H1 (cell line): ENCODE measurements at regions not wholly inside any gene's neighbourhood (a gene's known extent, or its start where the extent isn't known, plus 50 kb on each side); places are given as distances from the start of the nearest gene placed in this dataset.

Source experiments
- CTCF ChIA-PET: fragments of 300-600 bp; sonication (Branson Sonifier 250); formaldehyde crosslinking; loops from one replicate; lab custom pipeline; 2021; ENCODE audit not compliant: partially characterized antibody; lab: Charles Lee
- POLR2A ChIA-PET: fragments of 300-600 bp; sonication (Branson Sonifier 250); formaldehyde crosslinking; loops from one replicate; lab custom pipeline; 2021; ENCODE audit warnings: inconsistent platforms; ENCODE audit not compliant: partially characterized antibody; lab: Charles Lee
- DNase-seq, 2 experiments: peaks; one replicate each; pipeline versions ENCODE4 v3.0.0 to v3.0.0-alpha.2; 2010 to 2022; ENCODE audit warnings: low spot score in 2 of 2, low read depth in 1 of 2, mixed read lengths in 1 of 2
- FAIRE-seq: peaks from 2 replicates; lab custom pipeline; 2011; peaks lifted over from hg19 to GRCh38; lab: Jason Lieb, UNC
- H2AFZ ChIP-seq: 2 replicates; pipeline ENCODE4 v1.8.1; 2012; ENCODE audit warnings: low read length, inconsistent platforms
- H2AK5ac ChIP-seq: 2 replicates; pipeline ENCODE4 v1.6.1; 2013; ENCODE audit warnings: low read depth, low read length
- H2BK120ac ChIP-seq: replicated peaks from 2 replicates; pipeline ENCODE3; 2013; ENCODE audit warnings: low read depth, low read length, inconsistent platforms
- H2BK12ac ChIP-seq: 2 replicates; pipeline ENCODE4 v1.6.1; 2013; ENCODE audit warnings: low read depth, low read length
- H2BK15ac ChIP-seq: 2 replicates; pipeline ENCODE4 v1.6.1; 2013; ENCODE audit warnings: low read length
- H2BK20ac ChIP-seq: 2 replicates; pipeline ENCODE4 v1.6.1; 2013; ENCODE audit warnings: low read length
- H2BK5ac ChIP-seq: 2 replicates; pipeline ENCODE4 v1.6.1; 2013; ENCODE audit warnings: low read depth, low read length
- H3K14ac ChIP-seq: 2 replicates; pipeline ENCODE4 v1.6.1; 2013; ENCODE audit warnings: inconsistent platforms; ENCODE audit not compliant: insufficient read length
- H3K18ac ChIP-seq: 2 replicates; pipeline ENCODE4 v1.6.1; 2013; ENCODE audit warnings: low read length; ENCODE audit errors: extremely low read depth
- H3K23ac ChIP-seq: 2 replicates; pipeline ENCODE4 v1.6.1; 2013; ENCODE audit warnings: inconsistent platforms; ENCODE audit not compliant: insufficient read length
- H3K23me2 ChIP-seq: 2 replicates; pipeline ENCODE4 v1.6.1; 2013; ENCODE audit warnings: low read depth, low read length
- H3K27ac ChIP-seq: 2 replicates; pipeline ENCODE4 v1.6.1; 2011; ENCODE audit warnings: low read depth, low read length, inconsistent platforms
- H3K27me3 ChIP-seq, 4 experiments: replicated peaks in 1 of 4; 1 replicate in 1 of 4; 2 replicates in 3 of 4; pipeline versions ENCODE4 v1.6.1 to v1.8.1; 2011 to 2013; ENCODE audit warnings: low read length in 3 of 4, mild to moderate bottlenecking in 3 of 4, inconsistent platforms in 2 of 4, mixed read lengths in 2 of 4, moderate library complexity in 1 of 4; ENCODE audit not compliant: control insufficient read depth in 3 of 4, insufficient read depth in 3 of 4; ENCODE audit errors: extremely low read depth in 1 of 4
- H3K36me3 ChIP-seq, 4 experiments: 2 replicates each; pipeline versions ENCODE4 v1.6.1 to v1.8.1; 2011 to 2013; ENCODE audit warnings: mild to moderate bottlenecking in 4 of 4, low read length in 3 of 4, moderate library complexity in 2 of 4, control low read depth in 1 of 4, inconsistent platforms in 1 of 4; ENCODE audit not compliant: insufficient read depth in 4 of 4, control insufficient read depth in 2 of 4
- H3K4ac ChIP-seq: replicated peaks from 2 replicates; pipeline ENCODE3; 2013; ENCODE audit warnings: low read length, low read depth, mixed read lengths, inconsistent platforms; ENCODE audit not compliant: insufficient read length
- H3K4me1 ChIP-seq, 4 experiments: replicated peaks in 1 of 4; 1 replicate in 1 of 4; 2 replicates in 3 of 4; pipeline versions ENCODE4 v1.6.1 to v1.8.1; 2011 to 2013; ENCODE audit warnings: low read length in 3 of 4, inconsistent platforms in 2 of 4, mixed read lengths in 1 of 4; ENCODE audit not compliant: insufficient read depth in 4 of 4, control insufficient read depth in 3 of 4
- H3K4me2 ChIP-seq, 2 experiments: 2 replicates each; pipeline versions ENCODE4 v1.6.1 to v1.8.1; 2011 to 2013; ENCODE audit warnings: low read depth in 2 of 2, low read length in 2 of 2, control low read depth in 1 of 2, inconsistent platforms in 1 of 2, mild to moderate bottlenecking in 1 of 2; ENCODE audit not compliant: insufficient read depth in 1 of 2
- H3K4me3 ChIP-seq, 4 experiments: fragments of 200-600, 300-600 bp in 1 of 4; sonication (generic), shearing (Covaris generic), sonication (Bioruptor Twin) in 1 of 4; 2 replicates each; pipeline versions ENCODE4 v1.5.1 to v1.8.1; 2011 to 2016; ENCODE audit warnings: low read length in 4 of 4, low read depth in 3 of 4, control low read depth in 2 of 4, inconsistent platforms in 2 of 4, mild to moderate bottlenecking in 2 of 4, mixed read lengths in 1 of 4, moderate library complexity in 1 of 4; ENCODE audit not compliant: insufficient read depth in 2 of 4; ENCODE audit errors: extremely low read depth in 1 of 4
- H3K56ac ChIP-seq: replicated peaks from 2 replicates; pipeline ENCODE3; 2013; ENCODE audit warnings: low read depth, mild to moderate bottlenecking, mixed read lengths, low read length, inconsistent platforms; ENCODE audit not compliant: insufficient read length
- H3K79me1 ChIP-seq: 2 replicates; pipeline ENCODE4 v1.6.1; 2013; ENCODE audit warnings: low read depth, low read length, control low read depth
- H3K79me2 ChIP-seq, 2 experiments: 2 replicates each; pipeline versions ENCODE4 v1.6.1 to v1.8.1; 2012 to 2013; ENCODE audit warnings: low read length in 2 of 2, mild to moderate bottlenecking in 2 of 2, inconsistent platforms in 1 of 2; ENCODE audit not compliant: insufficient read depth in 2 of 2, control insufficient read depth in 1 of 2
- H3K9ac ChIP-seq, 4 experiments: replicated peaks in 1 of 4; 1 replicate in 1 of 4; 2 replicates in 3 of 4; pipeline versions ENCODE4 v1.6.1 to v1.8.1; 2011 to 2013; ENCODE audit warnings: low read depth in 3 of 4, low read length in 3 of 4, control low read depth in 2 of 4, mild to moderate bottlenecking in 2 of 4, moderate library complexity in 2 of 4, inconsistent platforms in 1 of 4; ENCODE audit errors: extremely low read depth in 1 of 4
- H3K9me3 ChIP-seq, 2 experiments: 2 replicates each; pipeline versions ENCODE4 v1.6.1 to v1.8.1; 2012 to 2013; ENCODE audit warnings: mild to moderate bottlenecking in 2 of 2, moderate library complexity in 2 of 2, control low read depth in 1 of 2, inconsistent platforms in 1 of 2, low read depth in 1 of 2, low read length in 1 of 2, mixed read lengths in 1 of 2; ENCODE audit not compliant: insufficient read depth in 2 of 2
- H4K20me1 ChIP-seq, 2 experiments: replicated peaks in 1 of 2; 2 replicates each; pipeline versions ENCODE3 to v1.8.1; 2011 to 2013; ENCODE audit warnings: inconsistent platforms in 2 of 2, low read length in 2 of 2, mild to moderate bottlenecking in 1 of 2; ENCODE audit not compliant: insufficient read depth in 2 of 2, control insufficient read depth in 1 of 2
- H4K5ac ChIP-seq: 2 replicates; pipeline ENCODE4 v1.6.1; 2013; ENCODE audit warnings: low read length, low read depth, mixed read lengths, inconsistent platforms; ENCODE audit not compliant: insufficient read length
- H4K8ac ChIP-seq: 2 replicates; pipeline ENCODE4 v1.8.0; 2013; ENCODE audit warnings: mild to moderate bottlenecking, moderate library complexity, low read length, inconsistent platforms; ENCODE audit not compliant: insufficient read depth; ENCODE audit errors: extremely low read depth
- H4K91ac ChIP-seq: replicated peaks from 2 replicates; pipeline ENCODE3; 2013; ENCODE audit warnings: low read length, mixed read lengths, inconsistent platforms; ENCODE audit not compliant: insufficient read length
- CHD1 ChIP-seq: IDR thresholded peaks from 2 replicates; pipeline ENCODE4 v1.6.1; 2012; ENCODE audit warnings: low read depth, low read length, improper control_type of control experiment
- EZH2 ChIP-seq: fragments of 200-600 bp; sonication (generic); IDR thresholded peaks from 2 replicates; pipeline ENCODE4 v1.7.1; 2012; ENCODE audit warnings: low read depth, mild to moderate bottlenecking, moderate library complexity, low read length, inconsistent platforms; ENCODE audit not compliant: severe bottlenecking
- FOSL1 ChIP-seq: IDR thresholded peaks from 2 replicates; pipeline ENCODE4 v1.6.1; 2011; ENCODE audit warnings: mild to moderate bottlenecking, low read depth, low read length, moderate library complexity; ENCODE audit not compliant: insufficient read depth
- HDAC6 ChIP-seq: IDR thresholded peaks from one replicate; pipeline ENCODE4 v1.7.1; 2012; ENCODE audit warnings: low read depth, mild to moderate bottlenecking, inconsistent platforms, low read length, moderate library complexity
- KDM4A ChIP-seq: IDR thresholded peaks from one replicate; pipeline ENCODE4 v1.7.1; 2012; ENCODE audit warnings: low read depth, mild to moderate bottlenecking, moderate library complexity, low read length, inconsistent platforms; ENCODE audit not compliant: severe bottlenecking
- MAFK ChIP-seq: IDR thresholded peaks from 2 replicates; pipeline ENCODE4 v1.6.1; 2012; ENCODE audit warnings: low read depth, mild to moderate bottlenecking, improper control_type of control experiment, low read length
- NRF1 ChIP-seq: IDR thresholded peaks from 2 replicates; pipeline ENCODE4 v1.6.1; 2011; ENCODE audit warnings: mild to moderate bottlenecking, low read depth, low read length, improper control_type of control experiment
- PHF8 ChIP-seq: fragments of 200-600 bp; sonication (generic); conservative IDR thresholded peaks from 2 replicates; pipeline ENCODE4 v1.7.1; 2012; ENCODE audit warnings: low read depth, mild to moderate bottlenecking, inconsistent platforms, low read length, moderate library complexity
- POLR2AphosphoS5 ChIP-seq: IDR thresholded peaks from 2 replicates; pipeline ENCODE4 v1.6.1; 2011; ENCODE audit warnings: low read depth, low read length
- RXRA ChIP-seq: IDR thresholded peaks from 2 replicates; pipeline ENCODE4 v1.6.1; 2011; ENCODE audit warnings: low read depth, mild to moderate bottlenecking, low read length, moderate library complexity; ENCODE audit not compliant: insufficient read depth
- SIN3A ChIP-seq, 2 experiments: IDR thresholded peaks in 1 of 2; conservative IDR thresholded peaks in 1 of 2; 2 replicates each; pipeline ENCODE4 v1.6.1; 2011 to 2012; ENCODE audit warnings: low read length in 2 of 2, improper control_type of control experiment in 1 of 2, low read depth in 1 of 2, mild to moderate bottlenecking in 1 of 2
- SIX5 ChIP-seq: IDR thresholded peaks from 2 replicates; pipeline ENCODE4 v1.6.1; 2011; ENCODE audit warnings: mild to moderate bottlenecking, low read depth, low read length
- SRF ChIP-seq: IDR thresholded peaks from 2 replicates; pipeline ENCODE4 v1.6.1; 2011; ENCODE audit warnings: mild to moderate bottlenecking, low read depth, low read length, moderate library complexity
- TAF7 ChIP-seq: optimal IDR thresholded peaks from 2 replicates; pipeline ENCODE3; 2011; ENCODE audit warnings: low read depth, mild to moderate bottlenecking, inconsistent platforms, low read length, moderate library complexity, borderline replicate concordance
- WGBS, 2 experiments: shearing (Covaris generic) in 1 of 2; methylation state at CpG; one replicate each; pipeline versions ENCODE4 v1.1.6 to v1.1.7; 2013 to 2015; ENCODE audit warnings: low lambda C conversion rate in 2 of 2, mixed read lengths in 2 of 2, inconsistent platforms in 1 of 2, low coverage in 1 of 2, missing lambda C conversion rate in 1 of 2; ENCODE audit not compliant: insufficient replicate concordance in 2 of 2, insufficient coverage in 1 of 2, insufficient read length in 1 of 2; ENCODE audit errors: extremely low coverage in 1 of 2, missing lambda C conversion rate in 1 of 2; 5-methylcytosine and 5-hydroxymethylcytosine counted together
- TF ChIP-seq, protein P1 (sequence below): IDR thresholded peaks from 2 replicates; pipeline ENCODE4 v1.6.1; 2012; ENCODE audit warnings: inconsistent platforms

DNA sequence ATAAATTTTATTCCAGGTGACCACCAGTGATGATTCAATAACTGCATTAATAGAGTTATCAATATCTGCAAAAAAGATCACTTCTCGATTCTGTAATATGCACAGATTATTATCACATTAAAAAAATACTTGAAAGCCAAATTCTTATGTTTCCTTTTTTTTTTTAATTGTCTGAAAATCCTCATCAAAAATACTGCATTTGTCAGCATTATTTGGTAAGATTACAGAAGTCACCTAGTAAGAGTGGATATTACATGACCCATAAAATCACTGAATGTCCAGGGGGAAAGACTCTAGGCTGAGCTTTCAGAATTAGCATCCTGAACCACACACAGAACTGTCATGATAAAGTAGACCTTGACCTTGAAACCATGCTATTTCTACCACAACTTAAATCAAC lies 617.2 kb upstream of the CDH7 start:
- no peak overlapping the region for H2BK15ac ChIP-seq
- H3K23ac ChIP-seq = no peak overlapping the region
- H3K9ac ChIP-seq = no peak overlapping the region
- ChIA-PET POLR2A (no interaction called here), CTCF (interaction anchor here (1.0 kb wide), 1 partner anchor 9 kb away, joined by 5 read pairs; no protein-coding TSS in a partner anchor)
- H4K5ac ChIP-seq = no peak overlapping the region
- no peak overlapping the region for H2BK5ac ChIP-seq
- no peak overlapping the region for H3K56ac ChIP-seq
- H3K27ac ChIP-seq = no peak overlapping the region
- WGBS, 2 experiments = 89% methylated on average over 1 of the region's 1 CpG; no CpG with 5 or more reads in 1 of the 2 experiments
- no peak overlapping the region for H4K91ac ChIP-seq
- H3K18ac ChIP-seq = no peak overlapping the region
- H2AFZ ChIP-seq = no peak overlapping the region
- no peak overlapping the region for H3K4ac ChIP-seq
- no peaks in the 10 kb centered on the region for H4K20me1 ChIP-seq
- no peaks in the 10 kb centered on the region for H3K23me2 ChIP-seq
- DNase-seq = no peak
- no peak overlapping the region for H4K8ac ChIP-seq
- no peaks in the 10 kb centered on the region for H3K9me3 ChIP-seq
- H3K4me1 ChIP-seq = no peaks in the 10 kb centered on the region
- H3K79me1 ChIP-seq = no peaks in the 10 kb centered on the region
- H3K4me3 ChIP-seq = no peak overlapping the region
- no peak overlapping the region for H2AK5ac ChIP-seq
- H2BK20ac ChIP-seq = no peak overlapping the region
- H2BK120ac ChIP-seq = no peak overlapping the region
- no peak for FAIRE-seq
- no peak overlapping the region for H3K14ac ChIP-seq
- H3K27me3 ChIP-seq = no peaks in the 10 kb centered on the region
- no peak overlapping the region for H2BK12ac ChIP-seq
- H3K79me2 ChIP-seq = no peaks in the 10 kb centered on the region
- no peaks in the 10 kb centered on the region for H3K36me3 ChIP-seq
- no peak overlapping the region for H3K4me2 ChIP-seq
- TF ChIP-seq HDAC6 (no peak), TAF7 (no peak), KDM4A (no peak), PHF8 (no peak), EZH2 (no peak), MAFK (no peak), POLR2AphosphoS5 (no peak), SIX5 (no peak), NRF1 (no peak), FOSL1 (no peak), SRF (no peak), SIN3A (conservative IDR thresholded peaks at IDR 0.05 in 1 of 2, IDR thresholded peaks at IDR 0.05 in 1 of 2; ENCODE audit: low read depth in 1 of 2, low read length in 2 of 2) (no peak), CHD1 (no peak), RXRA (no peak)
- TF ChIP-seq, protein P1, sequence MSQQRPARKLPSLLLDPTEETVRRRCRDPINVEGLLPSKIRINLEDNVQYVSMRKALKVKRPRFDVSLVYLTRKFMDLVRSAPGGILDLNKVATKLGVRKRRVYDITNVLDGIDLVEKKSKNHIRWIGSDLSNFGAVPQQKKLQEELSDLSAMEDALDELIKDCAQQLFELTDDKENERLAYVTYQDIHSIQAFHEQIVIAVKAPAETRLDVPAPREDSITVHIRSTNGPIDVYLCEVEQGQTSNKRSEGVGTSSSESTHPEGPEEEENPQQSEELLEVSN = no peak
